ENCODE measurements at regions not wholly inside any gene's neighbourhood (a gene's known extent, or its start where the extent isn't known, plus 50 kb on each side); places are given as distances from the start of the nearest gene placed in this dataset.

DNA sequence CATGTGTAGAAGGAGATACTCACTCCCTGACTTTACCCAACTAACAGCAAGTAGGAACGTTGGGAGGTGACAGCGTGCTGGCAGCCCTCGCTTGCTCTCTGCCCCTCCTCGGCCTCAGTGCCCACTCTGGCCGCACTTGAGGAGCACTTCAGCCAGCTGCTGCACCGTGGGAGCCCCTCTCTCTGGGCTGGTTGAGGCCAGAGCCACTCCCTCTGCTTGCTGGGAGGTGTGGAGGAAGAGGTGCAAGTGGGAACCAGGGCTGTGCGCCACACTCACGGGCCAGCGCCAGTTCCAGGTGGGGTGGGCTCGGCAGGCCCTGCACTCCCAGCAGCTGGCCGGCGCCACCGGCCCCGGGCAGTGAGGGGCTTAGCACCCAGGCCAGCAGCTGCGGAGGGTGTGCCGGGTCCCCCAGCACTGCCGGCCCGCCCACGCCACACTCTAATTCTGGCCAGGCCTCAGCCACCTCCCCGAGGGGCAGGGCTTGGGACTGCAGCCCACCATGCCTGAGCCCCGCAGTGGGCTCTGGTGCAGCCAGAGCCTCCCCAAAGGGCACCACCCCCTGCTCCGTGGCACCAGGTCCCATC, 68.4 kb upstream of the FRMD4B start:
- intact Hi-C loops (cut with DNase I; ENCODE audit: low total_unique reads) = no loop called here
- WGBS, 2 donors = 67% methylated on average over 19 of the region's 22 CpGs; no CpG with 5 or more reads in 1 of the 2 donors
- Histone ChIP-seq H3K4me3 (no peak overlapping the region), H3K36me3 (ENCODE audit: low read depth, missing control alignments) (no peaks in the 10 kb centered on the region), H3K4me1 (no peaks in the 10 kb centered on the region), H3K27ac (no peak overlapping the region), H3K27me3 (no peaks in the 10 kb centered on the region), H3K9me3 (no peaks in the 10 kb centered on the region)
- TF ChIP-seq POLR2A (IDR thresholded peaks at IDR 0.05) = no peak
- TF ChIP-seq, protein P1, sequence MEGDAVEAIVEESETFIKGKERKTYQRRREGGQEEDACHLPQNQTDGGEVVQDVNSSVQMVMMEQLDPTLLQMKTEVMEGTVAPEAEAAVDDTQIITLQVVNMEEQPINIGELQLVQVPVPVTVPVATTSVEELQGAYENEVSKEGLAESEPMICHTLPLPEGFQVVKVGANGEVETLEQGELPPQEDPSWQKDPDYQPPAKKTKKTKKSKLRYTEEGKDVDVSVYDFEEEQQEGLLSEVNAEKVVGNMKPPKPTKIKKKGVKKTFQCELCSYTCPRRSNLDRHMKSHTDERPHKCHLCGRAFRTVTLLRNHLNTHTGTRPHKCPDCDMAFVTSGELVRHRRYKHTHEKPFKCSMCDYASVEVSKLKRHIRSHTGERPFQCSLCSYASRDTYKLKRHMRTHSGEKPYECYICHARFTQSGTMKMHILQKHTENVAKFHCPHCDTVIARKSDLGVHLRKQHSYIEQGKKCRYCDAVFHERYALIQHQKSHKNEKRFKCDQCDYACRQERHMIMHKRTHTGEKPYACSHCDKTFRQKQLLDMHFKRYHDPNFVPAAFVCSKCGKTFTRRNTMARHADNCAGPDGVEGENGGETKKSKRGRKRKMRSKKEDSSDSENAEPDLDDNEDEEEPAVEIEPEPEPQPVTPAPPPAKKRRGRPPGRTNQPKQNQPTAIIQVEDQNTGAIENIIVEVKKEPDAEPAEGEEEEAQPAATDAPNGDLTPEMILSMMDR (IDR thresholded peaks at IDR 0.05) = no peak
- no peak for DNase-seq

DNA sequence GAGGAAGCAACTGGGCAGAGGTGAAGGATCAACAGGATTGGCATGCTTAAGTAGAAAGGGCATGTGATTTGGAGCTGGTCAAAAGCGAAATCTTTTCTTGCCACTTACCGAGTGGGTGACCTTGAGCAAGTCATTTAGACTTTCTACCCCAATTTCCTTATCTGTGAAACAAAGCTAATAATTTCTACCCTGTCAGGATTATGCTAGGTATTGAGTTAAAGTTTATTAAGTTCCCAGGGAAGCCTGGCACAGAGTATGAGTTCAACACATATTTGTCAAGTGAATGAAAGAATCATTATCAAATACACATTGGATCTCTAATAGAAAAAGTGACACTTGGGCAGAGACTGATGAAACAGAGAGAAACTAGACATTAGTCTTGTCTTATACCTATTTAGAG, 66.4 kb upstream of the FRMD4B start:
- 51 to 61% methylated on average over 2 of the region's 2 CpGs for WGBS, 2 donors
- Histone ChIP-seq H3K36me3 (ENCODE audit: low read depth, missing control alignments) (no peaks in the 10 kb centered on the region), H3K9me3 (no peaks in the 10 kb centered on the region), H3K4me3 (no peak overlapping the region), H3K27me3 (no peaks in the 10 kb centered on the region), H3K27ac (no peak overlapping the region), H3K4me1 (no peaks in the 10 kb centered on the region)
- intact Hi-C loops (cut with DNase I; ENCODE audit: low total_unique reads) = no loop called here
- TF ChIP-seq POLR2A (IDR thresholded peaks at IDR 0.05) = no peak
- TF ChIP-seq, protein P1 (IDR thresholded peaks at IDR 0.05) = no peak
- no peak for DNase-seq

DNA sequence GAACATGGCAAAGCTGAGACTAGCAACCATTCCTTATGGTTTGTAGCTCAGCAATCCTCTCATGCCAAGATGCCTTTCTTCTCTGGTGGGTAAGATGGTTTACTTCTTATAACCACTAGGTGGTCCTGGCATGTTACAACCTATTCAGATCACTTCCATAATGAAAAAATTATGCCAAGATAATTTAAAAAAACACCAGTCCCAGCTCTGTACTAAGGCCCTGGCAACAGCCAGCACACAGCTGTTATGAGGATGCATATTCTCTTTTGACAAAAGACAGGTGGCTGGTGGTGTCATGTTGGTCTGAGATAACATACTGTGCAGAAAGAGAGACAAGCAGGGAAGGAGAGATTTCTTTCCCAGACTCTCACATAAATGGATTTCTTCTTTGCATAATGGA, 65.7 kb upstream of the FRMD4B start:
- Histone ChIP-seq H3K27ac (no peak overlapping the region), H3K36me3 (ENCODE audit: low read depth, missing control alignments) (no peaks in the 10 kb centered on the region), H3K9me3 (no peaks in the 10 kb centered on the region), H3K4me1 (no peaks in the 10 kb centered on the region), H3K4me3 (no peak overlapping the region), H3K27me3 (no peaks in the 10 kb centered on the region)
- TF ChIP-seq POLR2A (IDR thresholded peaks at IDR 0.05) = no peak
- TF ChIP-seq, protein P1 (IDR thresholded peaks at IDR 0.05) = no peak
- DNase-seq = no peak
- intact Hi-C loops (cut with DNase I; ENCODE audit: low total_unique reads) = no loop called here

DNA sequence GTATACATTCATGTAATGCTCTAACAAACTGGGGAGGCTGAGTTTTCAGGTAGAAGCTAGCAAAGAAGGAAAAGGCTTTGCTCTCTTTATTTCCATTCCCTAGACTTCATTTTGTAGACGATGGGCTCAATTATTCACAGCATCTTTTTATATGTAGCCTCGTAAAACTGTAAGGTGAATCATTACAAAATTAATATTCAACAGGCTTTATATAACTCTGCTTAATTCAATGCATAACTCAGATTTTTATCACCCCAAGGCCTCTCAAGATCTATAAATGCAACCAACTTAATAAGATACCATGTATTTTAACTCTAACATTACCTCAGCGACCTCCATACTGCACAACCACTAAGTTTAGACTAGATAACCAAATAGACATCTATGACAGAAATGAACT, 63.0 kb upstream of the FRMD4B start:
- H3K36me3 ChIP-seq (ENCODE audit: low read depth, missing control alignments) = no peaks in the 10 kb centered on the region
- no peaks in the 10 kb centered on the region for H3K9me3 ChIP-seq
- H3K4me3 ChIP-seq = no peak overlapping the region
- H3K27me3 ChIP-seq = no peaks in the 10 kb centered on the region
- no peak overlapping the region for H3K27ac ChIP-seq
- no peaks in the 10 kb centered on the region for H3K4me1 ChIP-seq
- 91 to 95% methylated on average over 3 of the region's 3 CpGs for WGBS, 2 donors
- no peak for DNase-seq
- intact Hi-C loops (cut with DNase I; ENCODE audit: low total_unique reads) = no loop called here
- TF ChIP-seq, protein P1 (IDR thresholded peaks at IDR 0.05) = no peak
- TF ChIP-seq POLR2A (IDR thresholded peaks at IDR 0.05) = no peak

DNA sequence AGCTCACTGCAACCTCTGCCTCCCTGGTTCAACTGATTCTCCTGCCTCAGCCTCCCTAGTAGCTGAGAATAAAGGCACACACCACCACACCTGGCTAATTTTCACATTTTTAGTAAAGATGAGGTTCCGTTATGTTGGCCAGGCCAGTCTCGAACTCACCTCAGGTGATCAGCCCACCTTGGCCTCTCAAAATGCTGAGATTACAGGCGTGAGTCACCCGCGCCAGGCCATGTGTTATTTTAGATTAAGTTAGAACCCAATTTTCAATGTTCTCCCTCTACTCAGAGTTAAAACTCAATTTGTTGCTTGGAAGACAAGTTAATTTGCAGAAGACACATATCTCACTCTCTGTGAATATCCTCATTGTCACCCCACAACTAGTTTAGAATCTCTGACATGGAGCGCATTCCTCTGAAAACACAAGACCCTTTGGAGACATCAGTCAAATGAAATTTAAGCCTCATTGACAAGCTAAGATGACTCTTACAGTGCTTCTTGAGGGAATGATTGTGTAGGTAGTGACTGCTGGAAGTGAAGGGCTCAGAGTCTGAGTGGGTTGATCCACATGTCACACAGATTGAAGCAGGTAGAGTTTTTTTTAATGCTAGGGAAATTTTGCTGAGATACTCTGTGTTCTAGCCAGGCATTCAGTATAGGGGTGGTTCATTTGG, 60.6 kb upstream of the FRMD4B start:
- DNase-seq = no peak
- intact Hi-C loops (cut with DNase I; ENCODE audit: low total_unique reads) = no loop called here
- no peak overlapping the region for H3K27ac ChIP-seq

More for the DNA sequence above, 60.6 kb upstream of the FRMD4B start:
- Histone ChIP-seq H3K4me3 (no peak overlapping the region), H3K4me1 (no peaks in the 10 kb centered on the region), H3K9me3 (no peaks in the 10 kb centered on the region), H3K36me3 (ENCODE audit: low read depth, missing control alignments) (no peaks in the 10 kb centered on the region), H3K27me3 (no peaks in the 10 kb centered on the region)
- TF ChIP-seq POLR2A (IDR thresholded peaks at IDR 0.05) = no peak
- TF ChIP-seq, protein P1 (IDR thresholded peaks at IDR 0.05) = no peak
- WGBS, 2 donors = 93 to 98% methylated on average over 6 of the region's 6 CpGs

All from testis (tissue), 2 donors.